SK-N-MC (cell line): ENCODE measurements at regions not wholly inside any gene's neighbourhood (a gene's known extent, or its start where the extent isn't known, plus 50 kb on each side); places are given as distances from the start of the nearest gene placed in this dataset.

Source experiments
- DNase-seq: peaks from one replicate; pipeline ENCODE4 v3.0.0-alpha.2; 2011; ENCODE audit warnings: low read depth, low spot score
- H3K27ac ChIP-seq: fragments of 200-600 bp; sonication (generic); 2 replicates; pipeline ENCODE4 v1.5.1; 2016; ENCODE audit warnings: mixed run types
- H3K36me3 ChIP-seq: fragments of 200-600 bp; sonication (generic); 2 replicates; pipeline ENCODE4 v1.6.1; 2017; ENCODE audit warnings: antibody characterized with exemption, low read length, mixed read lengths; ENCODE audit not compliant: insufficient read depth
- H3K4me3 ChIP-seq: fragments of 200-600 bp; sonication (generic); 2 replicates; pipeline ENCODE4 v1.5.1; 2016
- H3K9ac ChIP-seq: fragments of 200-600 bp; sonication (generic); 2 replicates; pipeline ENCODE4 v1.8.0; 2017; ENCODE audit warnings: mixed run types, mixed read lengths; ENCODE audit not compliant: insufficient read length
- H3K9me3 ChIP-seq: fragments of 200-600 bp; sonication (generic); 2 replicates; pipeline ENCODE4 v1.6.1; 2017; ENCODE audit warnings: low read depth, mild to moderate bottlenecking, antibody characterized with exemption, low read length, moderate library complexity, mixed read lengths
- EZH2 ChIP-seq: fragments of 200-600 bp; sonication (generic); IDR thresholded peaks from one replicate; pipeline ENCODE4 v1.6.1; 2017; ENCODE audit warnings: antibody characterized with exemption
- FOXP2 ChIP-seq: optimal IDR thresholded peaks from 2 replicates; pipeline ENCODE3; 2011; ENCODE audit warnings: mild to moderate bottlenecking, moderate library complexity; ENCODE audit not compliant: insufficient read depth; ENCODE audit errors: extremely low read length, control extremely low read depth
- POLR2AphosphoS5 ChIP-seq: IDR thresholded peaks from 2 replicates; pipeline ENCODE4 v1.6.1; 2012; ENCODE audit warnings: mild to moderate bottlenecking, low read depth, low read length, borderline replicate concordance

- TF ChIP-seq FOXP2 = no peak
- TF ChIP-seq EZH2 = no peak
- no peak for TF ChIP-seq POLR2AphosphoS5
These were observed 192.2 kb upstream of the EXOC2 start for GRCh38 chr6:885051-885590.

DNA sequence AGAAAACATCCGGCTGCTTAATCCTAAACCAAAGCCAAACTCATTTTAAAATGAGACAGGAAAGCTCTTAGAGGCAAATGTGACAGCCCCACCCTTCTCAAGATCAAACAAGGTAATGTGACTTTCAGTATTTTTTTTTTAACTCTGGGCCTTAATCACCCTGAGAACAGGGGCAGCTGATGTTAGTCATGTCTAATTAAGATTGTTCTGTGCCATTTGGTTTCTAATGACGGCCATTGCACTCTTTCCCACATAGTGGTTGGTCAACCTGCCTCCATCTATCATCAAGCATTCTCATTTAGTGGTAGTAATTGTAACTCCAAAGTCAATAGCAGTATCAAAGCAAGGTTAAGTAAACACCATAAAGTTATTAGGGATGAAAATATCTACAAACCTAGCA is 191.6 kb upstream of the EXOC2 start:
- Histone ChIP-seq H3K4me3 (no peak overlapping the region), H3K36me3 (no peaks in the 10 kb centered on the region), H3K9me3 (no peaks in the 10 kb centered on the region), H3K27ac (no peak overlapping the region), H3K9ac (no peak overlapping the region)
- no peak for DNase-seq
- TF ChIP-seq FOXP2 (no peak), EZH2 (no peak), POLR2AphosphoS5 (no peak)

More at GRCh38 chr6:885051-885590, 192.2 kb upstream of the EXOC2 start:
- DNase-seq = no peak
- no peaks in the 10 kb centered on the region for H3K9me3 ChIP-seq
- H3K4me3 ChIP-seq = no peak overlapping the region
- no peak overlapping the region for H3K27ac ChIP-seq
- no peaks in the 10 kb centered on the region for H3K36me3 ChIP-seq
- H3K9ac ChIP-seq = no peak overlapping the region

DNA sequence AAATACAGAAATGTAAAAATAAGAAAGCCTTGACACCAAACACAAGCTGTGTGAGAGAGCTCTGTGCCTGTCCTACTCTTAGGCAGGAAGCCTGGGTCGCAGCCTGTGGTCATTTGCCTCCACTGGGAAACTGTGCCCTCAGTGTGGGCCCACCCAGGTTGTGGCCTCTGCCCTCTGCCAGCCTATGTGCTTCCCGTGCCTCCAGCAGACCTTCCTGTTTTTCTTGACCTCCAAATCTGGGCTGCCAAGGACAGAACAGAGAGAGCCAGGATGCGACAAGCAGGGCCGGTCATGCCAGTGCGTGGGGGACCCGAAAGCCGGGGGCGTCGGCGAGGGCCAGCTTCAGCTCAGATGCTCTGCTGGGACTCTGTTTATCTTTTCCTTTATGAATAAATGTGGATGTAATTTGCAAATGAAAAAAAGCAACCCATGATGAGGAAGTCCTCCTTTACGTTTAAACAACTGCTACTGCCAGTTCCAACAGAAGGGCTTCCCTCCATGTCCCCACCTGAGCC is 189.2 kb upstream of the EXOC2 start:
- TF ChIP-seq EZH2 (no peak), FOXP2 (no peak), POLR2AphosphoS5 (no peak)
- Histone ChIP-seq H3K9me3 (no peaks in the 10 kb centered on the region), H3K36me3 (no peaks in the 10 kb centered on the region), H3K9ac (no peak overlapping the region), H3K27ac (no peak overlapping the region), H3K4me3 (no peak overlapping the region)
- no peak for DNase-seq

DNA sequence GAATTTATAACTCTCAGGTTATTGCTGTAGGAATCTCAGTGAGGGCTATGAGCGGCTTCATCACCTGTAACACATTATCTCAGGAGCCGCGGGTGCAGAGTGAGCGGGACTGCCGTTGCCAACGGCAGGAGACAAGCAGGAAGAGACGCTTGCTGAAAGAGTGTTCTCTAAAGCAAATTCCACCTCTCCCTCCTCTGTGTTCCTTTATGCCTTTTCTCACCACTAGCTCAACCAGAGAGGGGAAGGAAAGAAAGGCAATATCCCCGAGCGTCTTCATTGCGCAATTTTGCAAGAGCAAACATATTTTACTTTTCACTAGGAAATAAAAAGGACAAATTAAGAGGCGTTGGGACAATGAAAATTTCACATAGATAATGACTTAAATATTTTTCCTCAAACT is 185.2 kb upstream of the EXOC2 start:
- no peaks in the 10 kb centered on the region for H3K36me3 ChIP-seq
- no peaks in the 10 kb centered on the region for H3K9me3 ChIP-seq
- DNase-seq = no peak
- H3K4me3 ChIP-seq = no peak overlapping the region
- no peak overlapping the region for H3K9ac ChIP-seq
- H3K27ac ChIP-seq = no peak overlapping the region
- TF ChIP-seq FOXP2 = no peak
- TF ChIP-seq EZH2 = peak; percentile 38

- TF ChIP-seq POLR2AphosphoS5 (no peak), FOXP2 (no peak), EZH2 (no peak)
- Histone ChIP-seq H3K9me3 (no peaks in the 10 kb centered on the region), H3K36me3 (no peaks in the 10 kb centered on the region), H3K9ac (no peak overlapping the region), H3K27ac (no peak overlapping the region), H3K4me3 (no peak overlapping the region)
- DNase-seq = no peak
These were observed 182.1 kb upstream of the EXOC2 start for GRCh38 chr6:875012-875411.

- Histone ChIP-seq H3K36me3 (no peaks in the 10 kb centered on the region), H3K9ac (no peak overlapping the region), H3K27ac (no peak overlapping the region), H3K9me3 (no peaks in the 10 kb centered on the region), H3K4me3 (no peak overlapping the region)
- no peak for TF ChIP-seq POLR2AphosphoS5
- TF ChIP-seq EZH2 = no peak
- no peak for TF ChIP-seq FOXP2
- no peak for DNase-seq
These were observed 179.7 kb upstream of the EXOC2 start for GRCh38 chr6:872570-873125.

GRCh38 chr6:871503-871902 is 178.6 kb upstream of the EXOC2 start:
- Histone ChIP-seq H3K36me3 (no peaks in the 10 kb centered on the region), H3K9ac (no peak overlapping the region), H3K4me3 (no peak overlapping the region), H3K27ac (no peak overlapping the region), H3K9me3 (no peaks in the 10 kb centered on the region)
- TF ChIP-seq EZH2 (no peak), FOXP2 (no peak), POLR2AphosphoS5 (no peak)
- DNase-seq = no peak

DNA sequence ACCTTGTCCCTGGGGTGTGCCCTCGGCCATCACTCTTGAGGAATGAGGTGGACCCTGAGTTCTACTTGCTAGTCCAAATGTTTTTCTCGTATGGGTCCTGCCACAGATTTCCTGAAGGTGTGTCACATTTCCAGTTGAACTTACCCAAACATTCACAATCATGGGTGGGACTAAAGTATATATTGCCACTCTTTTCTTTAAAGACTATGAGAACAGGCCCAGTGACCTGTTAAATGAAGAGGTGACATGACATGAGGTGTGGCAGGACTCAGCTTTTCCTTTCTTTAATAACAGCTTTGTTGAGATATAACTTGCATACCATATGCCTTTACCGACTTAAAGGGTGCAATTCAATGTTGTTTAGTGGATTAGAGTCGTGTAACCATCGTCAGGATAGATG is 177.2 kb upstream of the EXOC2 start:
- H3K36me3 ChIP-seq = no peaks in the 10 kb centered on the region
- TF ChIP-seq POLR2AphosphoS5 (no peak), FOXP2 (no peak)
- no peaks in the 10 kb centered on the region for H3K9me3 ChIP-seq
- H3K27ac ChIP-seq = no peak overlapping the region
- no peak overlapping the region for H3K4me3 ChIP-seq
- no peak overlapping the region for H3K9ac ChIP-seq
- no peak for DNase-seq

DNA sequence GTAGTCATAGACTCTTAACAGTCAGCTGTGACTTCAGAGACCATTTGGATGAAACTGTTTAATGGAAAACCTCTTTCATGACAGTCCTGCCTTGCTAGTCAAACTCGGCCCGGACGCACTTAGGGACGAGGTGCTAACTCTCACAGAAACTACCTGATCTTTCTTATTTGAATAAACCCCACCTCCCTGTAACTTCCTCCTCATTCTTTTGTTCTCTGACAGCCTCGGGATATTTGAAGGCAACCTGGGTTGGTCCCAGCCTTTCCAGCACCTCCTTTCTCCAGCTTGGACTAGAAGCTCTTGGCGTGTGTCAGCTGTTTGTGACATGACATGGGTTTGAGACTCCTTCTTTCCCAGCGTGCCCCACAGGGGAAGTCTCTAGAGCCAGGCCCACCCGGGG is 175.3 kb upstream of the EXOC2 start:
- TF ChIP-seq FOXP2 (no peak), EZH2 (no peak), POLR2AphosphoS5 (no peak)
- Histone ChIP-seq H3K4me3 (no peak overlapping the region), H3K9me3 (no peaks in the 10 kb centered on the region), H3K36me3 (no peaks in the 10 kb centered on the region), H3K9ac (no peak overlapping the region), H3K27ac (no peak overlapping the region)
- no peak for DNase-seq

DNA sequence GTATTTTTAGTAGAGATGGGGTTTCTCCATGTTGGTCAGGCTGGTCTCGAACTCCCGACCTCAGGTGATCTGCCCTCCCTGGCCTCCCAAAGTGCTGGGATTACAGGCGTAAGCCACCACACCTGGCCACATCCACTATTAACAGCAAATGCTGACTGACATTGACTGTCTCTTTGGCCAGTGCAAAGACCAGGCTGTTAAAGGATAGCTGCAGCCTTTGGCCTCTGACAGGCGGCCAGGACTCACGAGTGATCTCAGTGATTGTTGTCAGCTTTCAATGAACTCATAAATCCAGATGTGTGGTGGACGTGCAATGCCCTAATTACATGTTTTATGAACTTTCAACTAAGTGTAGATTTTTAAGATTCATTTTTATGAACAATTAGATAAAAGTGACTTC is 174.4 kb upstream of the EXOC2 start:
- Histone ChIP-seq H3K27ac (no peak overlapping the region), H3K36me3 (no peaks in the 10 kb centered on the region), H3K4me3 (no peak overlapping the region), H3K9me3 (no peaks in the 10 kb centered on the region), H3K9ac (no peak overlapping the region)
- DNase-seq = no peak
- TF ChIP-seq POLR2AphosphoS5 (no peak), EZH2 (no peak), FOXP2 (no peak)
